ENCODE measurements at regions not wholly inside any gene's neighbourhood (a gene's known extent, or its start where the extent isn't known, plus 50 kb on each side); places are given as distances from the start of the nearest gene placed in this dataset.

DNA sequence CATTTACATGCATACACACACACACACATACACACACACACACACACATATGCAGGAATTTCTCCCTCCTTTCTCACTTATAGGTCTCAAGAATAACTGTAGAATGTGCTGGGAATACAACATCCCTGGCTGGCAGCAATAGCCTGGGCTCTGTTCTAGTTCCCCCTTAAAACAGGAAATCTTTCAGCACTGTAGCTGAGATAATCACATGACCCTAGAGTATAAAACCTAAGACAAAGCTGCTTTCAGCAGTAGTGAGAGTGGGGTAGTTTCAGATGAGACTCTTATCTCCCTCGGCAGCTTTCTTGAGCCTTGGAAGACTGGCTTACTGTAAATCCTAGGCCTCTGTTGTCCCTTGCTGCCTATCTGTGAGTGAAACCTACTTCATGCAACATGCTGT lies 137.4 kb upstream of the AKR1E2 start:
- no peaks in the 10 kb centered on the region for H3K27me3 ChIP-seq (ENCODE audit: control insufficient read depth, insufficient read depth, low read length)
- H3K27ac ChIP-seq (ENCODE audit: low read depth, low read length) = no peak overlapping the region
- no peaks in the 10 kb centered on the region for H3K36me3 ChIP-seq (ENCODE audit: control insufficient read depth, insufficient read depth, low read length)
- no peak overlapping the region for H3K9ac ChIP-seq (ENCODE audit: low read depth, low read length)
- 0 out of 2 replicates have a peak, but pooled peaks cover 5% of the 10 kb centered on the region for H3K4me1 ChIP-seq (ENCODE audit: control insufficient read depth, insufficient read depth, low read length)
- no peak overlapping the region for H3K4me3 ChIP-seq (ENCODE audit: low read depth, low read length)
- no peaks in the 10 kb centered on the region for H3K9me3 ChIP-seq (ENCODE audit: control insufficient read depth, insufficient read depth, low read length)

DNA sequence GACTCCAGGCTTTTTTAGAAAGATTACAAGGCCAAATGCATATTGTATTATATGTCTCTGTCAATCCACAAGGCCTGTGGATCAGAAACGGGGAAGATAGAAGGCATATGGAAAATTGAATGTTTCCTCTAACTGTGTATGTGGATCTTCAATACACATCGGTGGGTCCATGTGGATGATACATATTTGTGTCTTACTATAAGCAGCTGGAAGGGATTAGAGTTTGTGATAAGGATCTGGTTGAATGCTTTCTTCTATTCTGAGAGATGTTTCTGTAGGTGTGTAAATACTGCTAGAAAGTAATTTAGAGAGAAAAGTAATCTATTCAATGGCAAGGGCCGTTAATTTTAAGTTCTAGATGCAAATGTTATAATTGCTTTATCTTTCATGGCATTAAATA lies 137.8 kb upstream of the AKR1E2 start:
- Histone ChIP-seq H3K27me3 (ENCODE audit: control insufficient read depth, insufficient read depth, low read length) (no peaks in the 10 kb centered on the region), H3K36me3 (ENCODE audit: control insufficient read depth, insufficient read depth, low read length) (no peaks in the 10 kb centered on the region), H3K4me1 (ENCODE audit: control insufficient read depth, insufficient read depth, low read length) (0 out of 2 replicates have a peak, but pooled peaks cover 5% of the 10 kb centered on the region), H3K9me3 (ENCODE audit: control insufficient read depth, insufficient read depth, low read length) (no peaks in the 10 kb centered on the region), H3K4me3 (ENCODE audit: low read depth, low read length) (no peak overlapping the region), H3K9ac (ENCODE audit: low read depth, low read length) (no peak overlapping the region), H3K27ac (ENCODE audit: low read depth, low read length) (no peak overlapping the region)

DNA sequence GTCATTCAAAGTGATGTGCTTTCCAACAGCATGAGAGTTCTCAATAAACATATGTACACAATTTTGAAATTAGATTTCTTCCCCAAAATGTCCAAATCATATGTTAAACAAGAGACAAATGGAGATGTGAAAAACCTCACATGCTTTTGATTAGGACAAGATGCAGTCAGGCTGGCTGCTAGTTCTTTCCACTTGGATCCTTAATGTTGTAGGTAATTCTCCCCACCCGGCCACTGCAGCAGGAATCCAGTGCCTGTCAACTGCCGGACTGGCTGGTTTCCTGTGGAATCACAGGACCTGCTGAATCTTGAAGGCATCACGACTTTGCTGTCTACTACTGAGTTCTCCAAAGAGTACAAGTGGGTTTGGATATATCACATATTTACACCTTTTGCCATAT lies 138.6 kb upstream of the AKR1E2 start:
- no peaks in the 10 kb centered on the region for H3K27me3 ChIP-seq (ENCODE audit: control insufficient read depth, insufficient read depth, low read length)
- 0 out of 2 replicates have a peak, but pooled peaks cover 5% of the 10 kb centered on the region for H3K4me1 ChIP-seq (ENCODE audit: control insufficient read depth, insufficient read depth, low read length)
- H3K9me3 ChIP-seq (ENCODE audit: control insufficient read depth, insufficient read depth, low read length) = no peaks in the 10 kb centered on the region
- no peak overlapping the region for H3K27ac ChIP-seq (ENCODE audit: low read depth, low read length)
- H3K4me3 ChIP-seq (ENCODE audit: low read depth, low read length) = no peak overlapping the region
- H3K9ac ChIP-seq (ENCODE audit: low read depth, low read length) = no peak overlapping the region
- H3K36me3 ChIP-seq (ENCODE audit: control insufficient read depth, insufficient read depth, low read length) = no peaks in the 10 kb centered on the region

DNA sequence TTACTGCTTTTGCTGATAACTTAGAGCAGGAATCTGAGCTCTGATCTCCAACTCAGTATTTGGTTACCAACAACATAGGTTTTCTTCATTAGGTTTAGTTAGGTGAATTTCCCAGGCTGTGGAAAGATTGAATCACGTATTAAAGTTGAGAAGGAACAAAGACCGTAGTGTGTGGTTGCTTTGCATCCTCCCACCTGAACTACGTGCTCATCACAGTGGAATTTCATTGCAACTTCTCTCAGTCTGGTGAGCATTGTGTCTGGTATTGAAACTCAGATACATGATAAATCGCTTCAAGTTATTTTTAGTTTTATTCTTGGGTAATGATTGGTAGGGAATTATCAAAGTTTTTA lies 139.4 kb upstream of the AKR1E2 start:
- Histone ChIP-seq H3K27me3 (ENCODE audit: control insufficient read depth, insufficient read depth, low read length) (no peaks in the 10 kb centered on the region), H3K4me3 (ENCODE audit: low read depth, low read length) (no peak overlapping the region), H3K9me3 (ENCODE audit: control insufficient read depth, insufficient read depth, low read length) (no peaks in the 10 kb centered on the region), H3K36me3 (ENCODE audit: control insufficient read depth, insufficient read depth, low read length) (no peaks in the 10 kb centered on the region), H3K27ac (ENCODE audit: low read depth, low read length) (no peak overlapping the region), H3K4me1 (ENCODE audit: control insufficient read depth, insufficient read depth, low read length) (0 out of 2 replicates have a peak, but pooled peaks cover 3% of the 10 kb centered on the region), H3K9ac (ENCODE audit: low read depth, low read length) (no peak overlapping the region)

DNA sequence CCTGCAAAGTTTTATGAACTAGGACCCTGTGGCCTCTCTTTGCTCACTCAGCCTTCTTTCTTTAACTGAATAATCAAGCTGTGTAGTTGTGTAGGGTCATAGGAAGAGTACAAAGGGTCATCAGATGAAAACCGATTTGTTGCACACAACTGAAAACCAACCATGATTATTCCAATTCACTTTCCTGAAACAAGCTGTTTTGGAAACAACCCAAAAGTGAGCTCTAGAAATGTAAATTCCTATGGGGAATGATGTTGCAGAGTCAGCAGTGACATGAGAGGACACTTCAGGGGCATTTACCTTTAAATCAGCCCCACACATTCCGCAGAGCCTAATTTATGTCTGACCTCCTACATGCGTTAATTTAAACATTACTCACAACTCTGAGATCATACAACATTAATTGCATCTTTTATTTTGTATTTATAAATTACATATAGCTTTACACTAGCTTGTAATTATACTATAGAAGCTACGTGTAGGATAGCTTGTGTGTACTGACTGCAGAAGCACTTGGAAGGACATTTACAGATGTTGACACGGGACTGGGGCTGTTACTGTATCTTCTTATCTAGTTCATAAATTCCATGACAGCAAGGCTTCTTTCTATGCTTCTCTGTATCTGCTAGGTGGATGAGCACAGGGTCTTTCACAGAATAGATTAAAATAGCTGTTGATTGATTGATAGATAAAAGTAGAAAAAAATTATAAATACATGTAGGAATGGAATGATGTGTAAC lies 139.9 kb upstream of the AKR1E2 start:
- no peaks in the 10 kb centered on the region for H3K36me3 ChIP-seq (ENCODE audit: control insufficient read depth, insufficient read depth, low read length)
- H3K9ac ChIP-seq (ENCODE audit: low read depth, low read length) = no peak overlapping the region
- H3K4me3 ChIP-seq (ENCODE audit: low read depth, low read length) = no peak overlapping the region
- H3K9me3 ChIP-seq (ENCODE audit: control insufficient read depth, insufficient read depth, low read length) = no peaks in the 10 kb centered on the region
- H3K27me3 ChIP-seq (ENCODE audit: control insufficient read depth, insufficient read depth, low read length) = no peaks in the 10 kb centered on the region
- no peak overlapping the region for H3K27ac ChIP-seq (ENCODE audit: low read depth, low read length)
- no peaks in the 10 kb centered on the region for H3K4me1 ChIP-seq (ENCODE audit: control insufficient read depth, insufficient read depth, low read length)

DNA sequence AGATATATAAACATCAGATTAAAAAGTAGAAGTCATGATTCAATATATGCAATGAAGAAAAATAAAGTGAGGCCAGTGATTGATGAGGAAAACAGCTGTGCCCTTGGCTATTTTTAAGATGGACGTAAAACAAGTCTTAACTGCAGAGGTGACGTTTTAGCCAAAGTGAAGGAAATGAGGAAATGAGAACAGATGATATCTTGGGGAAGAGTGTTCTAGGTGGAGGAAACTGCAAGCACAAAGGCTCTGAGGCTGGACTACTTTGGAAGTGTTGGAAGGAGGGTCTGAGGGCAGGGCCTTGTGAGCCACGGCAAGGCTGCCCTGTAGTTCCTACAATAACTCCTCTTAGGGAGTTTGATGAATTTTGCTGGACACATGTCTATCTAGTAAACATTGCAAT lies 140.5 kb upstream of the AKR1E2 start:
- Histone ChIP-seq H3K27ac (ENCODE audit: low read depth, low read length) (no peak overlapping the region), H3K9me3 (ENCODE audit: control insufficient read depth, insufficient read depth, low read length) (no peaks in the 10 kb centered on the region), H3K27me3 (ENCODE audit: control insufficient read depth, insufficient read depth, low read length) (no peaks in the 10 kb centered on the region), H3K36me3 (ENCODE audit: control insufficient read depth, insufficient read depth, low read length) (no peaks in the 10 kb centered on the region), H3K4me3 (ENCODE audit: low read depth, low read length) (no peak overlapping the region), H3K4me1 (ENCODE audit: control insufficient read depth, insufficient read depth, low read length) (no peaks in the 10 kb centered on the region), H3K9ac (ENCODE audit: low read depth, low read length) (no peak overlapping the region)

DNA sequence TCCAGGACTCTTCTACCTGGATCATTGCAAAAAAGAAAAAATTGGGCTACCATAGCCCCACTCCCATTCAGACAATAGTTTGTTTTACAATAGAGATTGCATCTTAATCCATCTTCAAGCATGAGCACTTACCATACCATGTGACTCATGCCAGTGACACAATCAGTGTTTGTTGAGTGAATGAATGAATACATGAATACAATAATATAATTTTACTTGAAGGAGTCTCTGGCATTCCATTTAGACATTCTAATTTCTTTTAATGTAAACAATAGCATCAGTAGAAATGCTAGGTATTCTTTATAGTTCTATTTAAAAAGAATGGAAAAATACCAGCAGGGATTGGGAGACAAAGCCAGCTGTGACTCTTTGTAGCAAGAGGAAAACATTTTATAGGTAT lies 141.6 kb upstream of the AKR1E2 start:
- Histone ChIP-seq H3K4me3 (ENCODE audit: low read depth, low read length) (no peak overlapping the region), H3K27ac (ENCODE audit: low read depth, low read length) (no peak overlapping the region), H3K36me3 (ENCODE audit: control insufficient read depth, insufficient read depth, low read length) (no peaks in the 10 kb centered on the region), H3K4me1 (ENCODE audit: control insufficient read depth, insufficient read depth, low read length) (no peaks in the 10 kb centered on the region), H3K9me3 (ENCODE audit: control insufficient read depth, insufficient read depth, low read length) (no peaks in the 10 kb centered on the region), H3K9ac (ENCODE audit: low read depth, low read length) (no peak overlapping the region), H3K27me3 (ENCODE audit: control insufficient read depth, insufficient read depth, low read length) (no peaks in the 10 kb centered on the region)

DNA sequence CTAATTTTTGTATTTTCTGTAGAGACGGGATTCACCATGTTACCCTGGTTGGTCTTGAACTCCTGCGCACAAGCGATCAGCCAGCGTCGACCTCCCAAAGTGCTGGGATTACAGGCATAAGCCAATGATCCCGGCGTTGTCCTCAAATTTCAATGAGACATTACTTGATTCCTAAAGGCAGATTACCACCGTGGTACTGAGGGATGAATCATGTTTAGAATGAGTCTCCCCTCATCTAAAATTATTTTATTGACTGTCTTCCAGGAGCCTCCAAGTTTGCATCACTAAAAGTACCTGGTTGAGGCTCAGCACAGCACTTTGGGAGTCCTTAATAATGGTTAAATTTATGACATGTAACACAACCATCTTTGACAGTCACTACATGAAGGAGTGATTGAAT lies 142.2 kb upstream of the AKR1E2 start:
- no peak overlapping the region for H3K4me3 ChIP-seq (ENCODE audit: low read depth, low read length)

DNA sequence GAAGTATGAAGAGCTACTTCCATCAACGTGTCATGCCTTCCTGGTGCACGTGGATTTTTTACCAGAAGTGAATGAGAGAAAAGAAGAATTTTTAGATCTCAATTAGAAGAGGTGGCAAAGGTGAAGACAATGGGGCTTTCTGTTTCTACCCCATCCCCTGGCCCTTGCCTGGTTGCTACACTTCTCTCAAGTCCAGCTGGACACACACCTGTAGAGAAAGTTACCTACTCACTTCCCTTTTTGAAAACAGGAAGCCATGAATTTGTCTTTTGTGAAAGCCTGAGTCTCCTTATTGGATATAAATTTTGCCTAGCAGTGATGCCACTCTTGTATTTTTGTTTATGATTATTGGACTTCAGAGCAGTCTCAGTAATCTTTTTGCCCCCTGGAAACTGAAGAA lies 142.9 kb upstream of the AKR1E2 start:
- no peaks in the 10 kb centered on the region for H3K36me3 ChIP-seq (ENCODE audit: control insufficient read depth, insufficient read depth, low read length)
- no peak overlapping the region for H3K27ac ChIP-seq (ENCODE audit: low read depth, low read length)
- no peaks in the 10 kb centered on the region for H3K27me3 ChIP-seq (ENCODE audit: control insufficient read depth, insufficient read depth, low read length)
- no peak overlapping the region for H3K9ac ChIP-seq (ENCODE audit: low read depth, low read length)
- H3K4me3 ChIP-seq (ENCODE audit: low read depth, low read length) = no peak overlapping the region
- no peaks in the 10 kb centered on the region for H3K9me3 ChIP-seq (ENCODE audit: control insufficient read depth, insufficient read depth, low read length)
- no peaks in the 10 kb centered on the region for H3K4me1 ChIP-seq (ENCODE audit: control insufficient read depth, insufficient read depth, low read length)

More for the DNA sequence above, 142.2 kb upstream of the AKR1E2 start:
- H3K27ac ChIP-seq (ENCODE audit: low read depth, low read length) = no peak overlapping the region
- no peaks in the 10 kb centered on the region for H3K4me1 ChIP-seq (ENCODE audit: control insufficient read depth, insufficient read depth, low read length)
- H3K9me3 ChIP-seq (ENCODE audit: control insufficient read depth, insufficient read depth, low read length) = no peaks in the 10 kb centered on the region
- no peaks in the 10 kb centered on the region for H3K36me3 ChIP-seq (ENCODE audit: control insufficient read depth, insufficient read depth, low read length)
- H3K27me3 ChIP-seq (ENCODE audit: control insufficient read depth, insufficient read depth, low read length) = no peaks in the 10 kb centered on the region
- no peak overlapping the region for H3K9ac ChIP-seq (ENCODE audit: low read depth, low read length)

DNA sequence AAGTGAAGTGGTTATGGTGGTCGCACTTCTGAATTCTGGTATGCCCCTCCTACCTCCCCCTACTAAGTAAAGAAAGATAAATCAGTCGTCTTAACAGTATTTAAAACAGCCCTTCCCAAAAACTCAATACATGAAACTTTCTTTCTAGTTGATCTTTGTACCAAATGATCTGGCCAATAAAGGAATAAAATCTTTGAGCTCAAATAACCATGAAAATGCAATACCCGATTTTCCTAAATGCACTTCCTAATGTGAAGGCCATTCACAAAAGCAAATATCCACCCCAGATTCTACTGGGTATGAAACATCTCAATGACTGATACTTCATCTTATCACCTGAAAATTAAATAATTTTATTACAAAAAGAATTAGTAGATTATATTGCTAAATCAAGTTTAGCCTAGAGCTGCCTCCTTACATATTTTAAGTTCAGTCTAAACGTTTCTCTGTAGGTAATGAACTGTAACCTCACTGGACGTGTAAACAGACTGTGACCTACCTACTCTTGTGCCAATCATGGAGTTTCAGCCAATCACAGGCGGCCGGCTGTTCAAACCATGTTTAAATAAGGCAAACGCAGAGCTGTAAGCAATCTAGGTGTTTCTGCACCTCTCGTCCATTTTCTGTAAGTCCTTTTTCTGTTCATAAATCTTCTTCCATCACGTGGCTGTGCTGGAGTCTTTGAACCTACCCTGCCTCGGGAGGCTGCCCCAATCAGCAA lies 146.9 kb upstream of the AKR1E2 start:
- no peak overlapping the region for H3K4me3 ChIP-seq (ENCODE audit: low read depth, low read length)
- H3K27ac ChIP-seq (ENCODE audit: low read depth, low read length) = no peak overlapping the region
- H3K36me3 ChIP-seq (ENCODE audit: control insufficient read depth, insufficient read depth, low read length) = no peaks in the 10 kb centered on the region
- no peak overlapping the region for H3K9ac ChIP-seq (ENCODE audit: low read depth, low read length)
- no peaks in the 10 kb centered on the region for H3K27me3 ChIP-seq (ENCODE audit: control insufficient read depth, insufficient read depth, low read length)
- no peaks in the 10 kb centered on the region for H3K9me3 ChIP-seq (ENCODE audit: control insufficient read depth, insufficient read depth, low read length)
- H3K4me1 ChIP-seq (ENCODE audit: control insufficient read depth, insufficient read depth, low read length) = no peaks in the 10 kb centered on the region

Data from HUES48 (cell line).